GM11168 (cell line): ENCODE measurements at regions not wholly inside any gene's neighbourhood (a gene's known extent, or its start where the extent isn't known, plus 50 kb on each side); places are given as distances from the start of the nearest gene placed in this dataset.

Experiments used
- in situ Hi-C: fragments of 300-500 bp; cut with MboI; formaldehyde crosslinking; loops from one replicate; pipeline ENCODE4 v1.12.0; 2022; ENCODE audit warnings: low sequenced_read_pairs; ENCODE audit not compliant: unreplicated experiment

DNA sequence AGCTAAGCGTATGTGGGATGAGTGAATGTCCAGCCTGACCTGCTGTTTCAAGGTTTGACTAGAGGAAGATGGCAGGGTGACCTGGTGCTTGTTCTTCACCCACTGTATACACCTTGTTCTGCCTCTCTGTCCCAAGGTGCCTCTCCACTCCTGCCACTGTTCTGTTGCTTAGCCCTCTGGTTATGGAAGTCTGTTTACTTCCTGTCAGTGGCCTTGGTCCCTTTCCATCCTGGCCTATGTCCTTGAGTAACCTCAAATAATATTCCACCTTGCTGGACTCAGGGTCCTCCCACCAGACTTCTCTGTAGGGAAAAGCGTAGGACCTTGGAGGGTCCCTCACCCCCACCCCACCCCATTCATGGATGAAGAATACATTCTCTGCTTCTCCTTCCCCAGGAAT lies 73.2 kb upstream of the SALL1 start:
- in situ Hi-C loops, result no loop called here

DNA sequence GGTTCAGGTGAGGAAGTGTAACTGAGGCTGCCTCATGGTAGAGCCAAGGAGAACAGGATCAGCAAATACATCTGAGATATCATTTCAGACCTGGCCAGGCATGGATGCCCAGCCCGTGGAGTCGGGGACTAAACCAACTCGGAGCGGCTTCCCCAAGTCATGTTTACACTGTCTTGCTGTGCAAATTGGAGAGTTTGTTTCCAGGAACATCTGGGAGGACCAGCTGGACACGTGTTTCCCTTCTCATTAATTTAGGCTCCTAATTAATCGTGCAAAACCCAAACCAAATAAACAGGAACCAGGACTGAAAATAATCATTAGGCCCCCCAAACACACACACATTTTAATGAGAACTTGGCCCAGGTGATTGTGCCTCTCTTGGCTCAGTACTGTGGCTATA lies 70.9 kb upstream of the SALL1 start:
- in situ Hi-C loops, result no loop called here

DNA sequence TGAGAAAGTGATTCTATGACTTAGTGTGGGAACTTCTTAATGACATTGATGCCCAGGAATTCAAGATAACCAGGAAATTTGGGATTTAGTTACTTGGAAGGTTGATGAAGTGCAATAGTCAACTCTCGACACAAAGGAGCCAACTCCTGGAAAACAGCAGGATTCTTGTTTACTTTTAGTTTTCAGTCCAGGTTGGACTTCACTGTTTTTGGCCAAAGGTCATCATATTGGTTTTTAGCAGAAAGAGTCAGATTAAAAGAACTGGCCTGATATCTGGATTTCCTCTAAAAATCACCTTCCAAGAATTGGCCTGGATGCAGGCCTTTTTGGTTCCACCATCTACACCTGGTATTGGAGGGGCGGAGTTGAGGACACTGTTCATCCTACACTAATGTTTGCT lies 60.1 kb upstream of the SALL1 start:
- in situ Hi-C loops, result no loop called here

DNA sequence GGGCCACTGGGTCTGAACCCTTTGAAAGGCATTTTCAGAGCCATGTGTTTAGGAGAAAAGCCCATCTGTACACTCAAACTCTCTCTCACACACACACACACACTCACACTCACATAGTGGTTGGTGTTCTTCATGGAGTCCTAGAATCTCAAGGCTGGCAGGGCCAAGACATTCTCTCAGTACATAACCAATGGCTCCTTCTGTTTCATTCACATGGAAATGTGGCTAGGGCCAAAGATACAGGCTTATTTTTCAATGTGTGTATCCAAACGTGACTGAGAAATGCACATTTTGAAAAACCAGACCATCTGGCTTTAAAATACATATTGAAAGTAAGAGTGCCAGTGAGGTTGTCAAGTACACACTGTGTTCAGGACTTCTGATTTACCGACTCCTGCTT lies 59.0 kb upstream of the SALL1 start:
- in situ Hi-C loops, result no loop called here

DNA sequence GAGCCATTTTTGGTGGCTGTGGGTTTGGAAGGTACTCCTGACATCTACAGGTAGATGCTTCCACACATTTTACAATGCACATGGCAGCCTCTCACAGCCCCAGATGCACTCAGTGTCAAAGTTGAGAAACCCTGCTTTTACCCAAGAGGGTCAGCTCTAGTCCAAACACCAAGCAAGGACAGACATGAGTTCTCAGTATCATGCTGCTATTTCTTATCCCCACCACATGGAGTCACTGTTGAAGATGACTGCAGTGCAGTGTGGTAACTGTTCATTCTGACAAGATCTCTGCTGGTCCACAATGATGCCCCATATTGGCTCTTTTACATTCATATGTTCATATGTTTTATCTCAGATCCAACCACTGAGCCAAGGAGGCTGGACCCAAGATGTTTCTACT lies 50.5 kb upstream of the SALL1 start:
- in situ Hi-C loops, result no loop called here
